Natural killer cell (primary cell): ENCODE measurements at regions not wholly inside any gene's neighbourhood (a gene's known extent, or its start where the extent isn't known, plus 50 kb on each side); places are given as distances from the start of the nearest gene placed in this dataset.

Source experiments
- ATAC-seq, 3 donors: fragments of 150-1000 bp in 2 of 3; fragments of 200-7000 bp in 1 of 3; cut with Tn5 transposase; 1 replicate in 1 of 3; 2 replicates in 2 of 3; pipeline ENCODE4 v1.10.0; 2021; ENCODE audit warnings: mild to moderate bottlenecking in 2 of 3, moderate library complexity in 2 of 3
- DNase-seq, 2 donors: peaks; one replicate each; pipeline versions ENCODE4 v3.0.0 to v3.0.0-alpha.2; 2013 to 2021; ENCODE audit warnings: mixed read lengths in 1 of 2
- H3K27ac ChIP-seq: one replicate; pipeline ENCODE4 v1.5.1; 2013; ENCODE audit warnings: mild to moderate bottlenecking, low read length
- H3K27me3 ChIP-seq: one replicate; pipeline ENCODE4 v1.6.1; 2013; ENCODE audit warnings: low read length; ENCODE audit not compliant: control insufficient read depth, insufficient read depth
- H3K36me3 ChIP-seq: one replicate; pipeline ENCODE4 v1.6.1; 2013; ENCODE audit warnings: low read length; ENCODE audit not compliant: control insufficient read depth, insufficient read depth
- H3K4me1 ChIP-seq: one replicate; pipeline ENCODE4 v1.6.1; 2013; ENCODE audit warnings: low read length; ENCODE audit not compliant: control insufficient read depth, insufficient read depth
- H3K4me3 ChIP-seq: one replicate; pipeline ENCODE4 v1.5.1; 2013; ENCODE audit warnings: low read length
- H3K9me3 ChIP-seq: one replicate; pipeline ENCODE4 v1.6.1; 2013; ENCODE audit warnings: low read length; ENCODE audit not compliant: control insufficient read depth, insufficient read depth
- H3K27ac Mint-ChIP-seq, 2 donors: one replicate each; pipeline ENCODE4 v1.8.0; 2022; ENCODE audit warnings: mild to moderate bottlenecking in 2 of 2, mixed read lengths in 2 of 2, moderate library complexity in 1 of 2
- H3K27me3 Mint-ChIP-seq, 2 donors: one replicate each; pipeline ENCODE4 v1.8.0; 2022; ENCODE audit warnings: low read depth in 2 of 2, mixed read lengths in 2 of 2
- H3K36me3 Mint-ChIP-seq: one replicate; pipeline ENCODE4 v1.8.0; 2022; ENCODE audit warnings: mixed read lengths
- H3K4me1 Mint-ChIP-seq, 2 donors: one replicate each; pipeline ENCODE4 v1.8.0; 2022; ENCODE audit warnings: mixed read lengths in 2 of 2
- H3K4me3 Mint-ChIP-seq: one replicate; pipeline ENCODE4 v1.8.0; 2022; ENCODE audit warnings: mild to moderate bottlenecking, moderate library complexity, mixed read lengths
- H3K9me3 Mint-ChIP-seq, 2 donors: one replicate each; pipeline ENCODE4 v1.8.0; 2022; ENCODE audit warnings: mixed read lengths in 2 of 2
- CTCF ChIP-seq: fragments of 200-600 bp; IDR thresholded peaks from one replicate; pipeline ENCODE4 v1.8.0; 2022; ENCODE audit warnings: antibody characterized with exemption
- WGBS: methylation state at CpG from one replicate; pipeline ENCODE4 v1.1.7; 2013; ENCODE audit warnings: missing lambda C conversion rate; ENCODE audit not compliant: insufficient coverage; 5-methylcytosine and 5-hydroxymethylcytosine counted together
- intact Hi-C: fragments of 100-400 bp; cut with micrococcal nuclease; formaldehyde crosslinking; loops from one replicate; pipeline ENCODE4 v1.14.2; 2022

GRCh38 chr2:57543211-57543610 lies 503.4 kb upstream of the VRK2 start:
- no peak for TF ChIP-seq CTCF
- 82% methylated on average over 5 of the region's 5 CpGs for WGBS
- no peaks in the 10 kb centered on the region for H3K27me3 Mint-ChIP-seq
- H3K4me1 Mint-ChIP-seq = no peaks in the 10 kb centered on the region
- no peaks in the 10 kb centered on the region for H3K9me3 ChIP-seq
- H3K4me1 ChIP-seq = no peaks in the 10 kb centered on the region
- DNase-seq = no peak
- H3K27ac Mint-ChIP-seq = no peak overlapping the region
- no peak overlapping the region for H3K27ac ChIP-seq
- intact Hi-C loops = no loop called here
- H3K4me3 Mint-ChIP-seq = no peak overlapping the region
- peaks cover 10 to 16% of the 10 kb centered on the region in 2 donors for H3K9me3 Mint-ChIP-seq
- no peaks in the 10 kb centered on the region for H3K27me3 ChIP-seq
- H3K4me3 ChIP-seq = no peak overlapping the region
- H3K36me3 ChIP-seq = no peaks in the 10 kb centered on the region
- no peak for ATAC-seq
- H3K36me3 Mint-ChIP-seq = peaks cover 24% of the 10 kb centered on the region

- no peak overlapping the region for H3K27ac Mint-ChIP-seq
- H3K4me3 Mint-ChIP-seq = no peak overlapping the region
- H3K27me3 ChIP-seq = no peaks in the 10 kb centered on the region
- H3K9me3 Mint-ChIP-seq = peaks cover 10 to 16% of the 10 kb centered on the region in 2 donors
- ATAC-seq (no peak), DNase-seq (no peak)
- TF ChIP-seq CTCF = no peak
- no peaks in the 10 kb centered on the region for H3K4me1 Mint-ChIP-seq
- H3K4me3 ChIP-seq = no peak overlapping the region
- no peaks in the 10 kb centered on the region for H3K27me3 Mint-ChIP-seq
- no peak overlapping the region for H3K27ac ChIP-seq
- H3K4me1 ChIP-seq = no peaks in the 10 kb centered on the region
- no peaks in the 10 kb centered on the region for H3K36me3 ChIP-seq
- no peaks in the 10 kb centered on the region for H3K9me3 ChIP-seq
- peaks cover 24% of the 10 kb centered on the region for H3K36me3 Mint-ChIP-seq
- intact Hi-C loops = no loop called here
These were observed 502.0 kb upstream of the VRK2 start for GRCh38 chr2:57544624-57545023.

- intact Hi-C loops = no loop called here
- peaks cover 3% of the 10 kb centered on the region for H3K9me3 ChIP-seq
- Mint-ChIP-seq H3K4me1 (no peaks in the 10 kb centered on the region), H3K36me3 (peaks cover 24% of the 10 kb centered on the region), H3K9me3 (peaks cover 10 to 18% of the 10 kb centered on the region in 2 donors), H3K27ac (no peak overlapping the region), H3K27me3 (no peaks in the 10 kb centered on the region), H3K4me3 (no peak overlapping the region)
- no peak for TF ChIP-seq CTCF
- no peak for ATAC-seq
- H3K4me3 ChIP-seq = no peak overlapping the region
- no peaks in the 10 kb centered on the region for H3K4me1 ChIP-seq
- H3K36me3 ChIP-seq = no peaks in the 10 kb centered on the region
- H3K27ac ChIP-seq = no peak overlapping the region
- no peak for DNase-seq
- no peaks in the 10 kb centered on the region for H3K27me3 ChIP-seq
These were observed 500.1 kb upstream of the VRK2 start for GRCh38 chr2:57546478-57546877.

GRCh38 chr2:57549642-57550102 lies 496.9 kb upstream of the VRK2 start:
- peaks cover 24% of the 10 kb centered on the region for H3K36me3 Mint-ChIP-seq
- no peak overlapping the region for H3K27ac Mint-ChIP-seq
- DNase-seq = no peak
- no peak overlapping the region for H3K4me3 Mint-ChIP-seq
- H3K4me3 ChIP-seq = no peak overlapping the region
- 16% methylated on average over 3 of the region's 5 CpGs for WGBS
- no peaks in the 10 kb centered on the region for H3K27me3 ChIP-seq
- H3K4me1 Mint-ChIP-seq = no peaks in the 10 kb centered on the region
- H3K36me3 ChIP-seq = no peaks in the 10 kb centered on the region
- no peak for TF ChIP-seq CTCF
- no peaks in the 10 kb centered on the region for H3K27me3 Mint-ChIP-seq
- intact Hi-C loops = no loop called here
- H3K9me3 Mint-ChIP-seq = peaks cover 11 to 18% of the 10 kb centered on the region in 2 donors
- ATAC-seq = no peak
- H3K4me1 ChIP-seq = no peaks in the 10 kb centered on the region
- H3K27ac ChIP-seq = no peak overlapping the region
- H3K9me3 ChIP-seq = peaks cover 3% of the 10 kb centered on the region
